ENCODE measurements at regions not wholly inside any gene's neighbourhood (a gene's known extent, or its start where the extent isn't known, plus 50 kb on each side); places are given as distances from the start of the nearest gene placed in this dataset.

GRCh38 chr1:18015719-18016118 is 91.9 kb upstream of the IGSF21 start:
- no peak overlapping the region for H3K14ac ChIP-seq (ENCODE audit: insufficient read depth, low read length)
- no peaks in the 10 kb centered on the region; the same call in 1 of the 2 replicates for H3K27me3 ChIP-seq (ENCODE audit: insufficient read depth, low read length)
- H3K4me1 ChIP-seq (ENCODE audit: insufficient read depth, low read length): no peaks in the 10 kb centered on the region
- H4K91ac ChIP-seq (ENCODE audit: insufficient read length, low read depth, low read length): no peak overlapping the region
- H2BK5ac ChIP-seq (ENCODE audit: insufficient read length, low read length): no peak overlapping the region
- no peak overlapping the region for H3K4me2 ChIP-seq (ENCODE audit: insufficient read depth, insufficient read length, low read length)
- no peak overlapping the region for H2BK20ac ChIP-seq (ENCODE audit: low read depth, low read length, poor library complexity, severe bottlenecking)
- no peak for TF ChIP-seq CTCF (conservative IDR thresholded peaks at IDR 0.05)
- no peak overlapping the region for H3K56ac ChIP-seq (ENCODE audit: insufficient read length, low read depth, low read length)
- H3T11ph ChIP-seq (ENCODE audit: low read length): no peak overlapping the region
- Mint-ChIP-seq H3K4me3 (no peak overlapping the region), H3K4me1 (peaks cover 12 to 22% of the 10 kb centered on the region in 2 experiments), H3K9me3 (no peaks in the 10 kb centered on the region; a peak in 1 of 5 replicates), H3K27ac (peak overlapping the region in 1 of 3 experiments; percentile 94; a peak in 1 of 7 replicates), H3K27me3 (ENCODE audit: low read depth) (peaks cover 33% of the 10 kb centered on the region), H3K36me3 (ENCODE audit: insufficient read depth in 1 of 3, low read depth in 3 of 3) (no peaks in the 10 kb centered on the region; a peak in 1 of 7 replicates)
- no peak overlapping the region for H2AK5ac ChIP-seq (ENCODE audit: insufficient read length, low read length)
- H3K23me2 ChIP-seq (ENCODE audit: insufficient read length, low read depth, low read length, poor library complexity, severe bottlenecking): no peaks in the 10 kb centered on the region
- H3K9me3 ChIP-seq (ENCODE audit: control insufficient read depth, low read depth, low read length): no peaks in the 10 kb centered on the region
- no peaks in the 10 kb centered on the region for H3K79me2 ChIP-seq (ENCODE audit: insufficient read depth, low read length)
- H3K9ac ChIP-seq (ENCODE audit: extremely low read depth, insufficient read length, low read length): no peak overlapping the region
- H2BK12ac ChIP-seq (ENCODE audit: insufficient read length, low read depth, low read length): no peak overlapping the region
- DNase-seq: no peak
- H3K4ac ChIP-seq (ENCODE audit: low read depth, low read length): no peak overlapping the region
- H3K79me1 ChIP-seq (ENCODE audit: insufficient read depth, low read depth, low read length, poor library complexity, severe bottlenecking): no peaks in the 10 kb centered on the region
- no peaks in the 10 kb centered on the region for H4K20me1 ChIP-seq (ENCODE audit: control insufficient read depth, insufficient read depth, insufficient read length)
- no peak overlapping the region for H2BK120ac ChIP-seq (ENCODE audit: low read depth, low read length, poor library complexity, severe bottlenecking)
- no peak overlapping the region for H2AFZ ChIP-seq (ENCODE audit: low read length)
- no peak overlapping the region for H4K8ac ChIP-seq (replicated peaks; ENCODE audit: insufficient read length, low read depth, low read length)
- no peak overlapping the region for H2BK15ac ChIP-seq (ENCODE audit: low read depth, low read length)
- no CpG with 5 or more reads among the region's 8 CpGs for WGBS (ENCODE audit: extremely low coverage, insufficient read length, low lambda C conversion rate)
- no peak overlapping the region for H3K27ac ChIP-seq (ENCODE audit: insufficient read length, low read depth, low read length)
- no peak overlapping the region for H3K23ac ChIP-seq (ENCODE audit: insufficient read length, low read depth, low read length)
- H4K5ac ChIP-seq (ENCODE audit: insufficient read length, low read depth, low read length): no peak overlapping the region
- no peak overlapping the region for H3K18ac ChIP-seq (ENCODE audit: insufficient read length, low read depth, low read length)

Data from H9 (cell line).